GM21360 (cell line): ENCODE measurements at regions not wholly inside any gene's neighbourhood (a gene's known extent, or its start where the extent isn't known, plus 50 kb on each side); places are given as distances from the start of the nearest gene placed in this dataset.

Experiments used
- ATAC-seq: cut with Tn5 transposase; IDR thresholded peaks from one replicate; pipeline ENCODE4 v1.9.1; 2021; ENCODE audit warnings: mild to moderate bottlenecking, moderate library complexity; ENCODE audit not compliant: unreplicated experiment

DNA sequence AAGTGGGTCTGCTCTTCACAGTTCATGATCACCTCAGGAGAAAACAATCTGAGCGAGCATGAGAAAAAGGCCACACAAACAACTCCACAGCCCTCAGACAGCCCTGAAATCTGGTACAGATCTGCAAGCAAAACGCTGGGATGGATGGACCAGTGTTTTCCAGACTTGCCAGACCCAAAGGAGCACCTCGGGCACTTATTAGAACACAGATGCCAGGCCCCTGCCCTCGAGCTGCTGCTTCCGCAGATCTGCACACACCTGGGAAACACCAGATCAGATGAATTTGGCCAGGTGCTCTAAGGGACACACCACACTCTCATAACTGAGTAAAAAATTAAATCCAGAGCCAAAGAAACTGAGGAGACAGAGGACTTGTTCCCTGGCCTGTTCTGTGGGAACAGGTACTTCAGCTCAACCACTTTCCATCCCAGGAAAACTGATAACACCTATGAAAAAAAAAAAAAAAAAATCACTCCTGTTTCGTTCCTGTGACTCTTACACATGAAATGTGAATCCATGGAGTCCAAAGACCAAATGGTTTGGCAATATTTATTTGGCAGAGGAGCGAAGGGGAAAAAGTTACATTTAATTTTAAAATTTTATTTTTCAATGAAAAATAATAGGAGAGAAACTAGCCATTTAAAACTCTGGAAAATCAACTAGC, 202.9 kb upstream of the ESRRG start:
- ATAC-seq: no peak

GRCh38 chr1:216924732-216925131, 201.5 kb upstream of the ESRRG start:
- no peak for ATAC-seq

DNA sequence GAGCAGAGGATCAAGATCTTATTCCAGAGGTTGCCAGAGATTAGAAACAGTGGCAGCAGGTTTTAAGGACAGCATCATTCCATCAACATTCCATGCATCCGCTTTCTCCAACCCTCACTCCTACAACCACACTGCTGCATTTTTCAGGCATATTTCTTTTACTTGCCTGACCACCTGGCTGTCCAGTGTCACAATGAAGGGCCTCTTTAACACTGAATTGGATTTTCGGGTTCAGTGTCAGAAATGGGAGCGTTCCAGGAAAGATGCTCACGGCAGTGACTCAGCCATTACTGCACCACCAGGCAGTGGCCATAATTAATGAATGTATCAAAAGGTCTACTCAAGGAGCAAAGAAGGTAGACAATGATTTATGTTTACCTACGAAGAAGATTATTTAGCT, 200.4 kb upstream of the ESRRG start:
- no peak for ATAC-seq

DNA sequence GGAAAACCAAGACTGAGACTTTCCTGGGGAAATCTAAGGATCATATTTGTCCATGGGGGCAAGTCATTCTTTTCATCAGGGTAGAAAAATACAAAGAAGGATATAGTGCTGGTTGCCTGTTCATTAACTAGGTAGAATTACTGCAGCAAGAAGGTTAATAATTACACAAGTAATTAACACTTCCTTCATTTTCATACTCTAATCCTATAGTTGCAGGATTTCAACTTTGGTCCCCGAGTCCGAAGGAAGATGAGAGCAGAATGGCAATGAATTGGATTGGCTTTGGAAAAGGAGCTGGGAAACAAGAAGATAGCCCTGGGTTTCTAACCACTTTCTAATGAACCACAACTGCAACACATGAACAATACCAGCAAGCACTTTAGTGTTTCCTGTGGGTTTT, 199.2 kb upstream of the ESRRG start:
- no peak for ATAC-seq

- ATAC-seq: no peak
These were observed 198.6 kb upstream of the ESRRG start for GRCh38 chr1:216921866-216922265.

DNA sequence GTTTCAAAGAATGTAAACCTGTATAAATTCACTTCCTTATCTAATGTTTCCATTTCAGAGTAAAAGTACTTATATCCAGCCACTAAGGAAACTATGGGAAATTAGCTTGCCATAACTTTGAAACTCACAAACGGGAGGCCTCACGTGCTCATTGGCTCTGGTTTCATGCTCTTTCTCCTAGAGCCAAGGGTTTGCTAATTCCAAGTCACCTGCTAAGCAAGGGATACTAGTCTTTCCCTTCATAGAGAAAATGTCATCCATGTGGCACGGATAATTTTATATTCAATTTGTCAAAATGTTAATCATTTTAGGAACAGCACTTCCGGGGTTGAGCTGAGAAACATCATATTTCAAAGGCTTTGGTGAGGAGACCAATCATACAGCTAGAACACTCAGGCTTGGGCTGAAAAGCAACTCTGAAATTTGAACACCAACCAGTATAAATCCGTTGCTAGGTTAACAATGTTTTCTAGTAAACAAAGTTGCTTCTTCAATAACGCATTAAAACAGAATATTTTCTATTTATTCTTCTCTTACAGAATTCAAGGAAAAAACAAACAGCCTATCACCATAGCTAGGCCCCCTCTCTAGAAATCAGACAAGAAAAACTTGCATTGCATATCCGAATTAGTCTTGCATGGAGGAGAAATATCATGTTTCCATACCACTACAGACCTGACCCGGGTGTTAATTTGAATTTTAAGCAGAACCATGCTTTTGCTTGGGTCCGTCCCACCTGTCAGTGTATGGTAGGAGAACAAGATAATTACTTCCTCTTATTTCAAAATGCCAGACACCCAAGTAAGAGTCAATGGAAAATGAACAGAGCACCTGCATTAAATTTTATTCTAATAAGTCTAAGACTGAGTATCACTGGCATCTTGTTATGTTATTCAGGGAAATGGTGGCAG, 196.1 kb upstream of the ESRRG start:
- no peak for ATAC-seq

DNA sequence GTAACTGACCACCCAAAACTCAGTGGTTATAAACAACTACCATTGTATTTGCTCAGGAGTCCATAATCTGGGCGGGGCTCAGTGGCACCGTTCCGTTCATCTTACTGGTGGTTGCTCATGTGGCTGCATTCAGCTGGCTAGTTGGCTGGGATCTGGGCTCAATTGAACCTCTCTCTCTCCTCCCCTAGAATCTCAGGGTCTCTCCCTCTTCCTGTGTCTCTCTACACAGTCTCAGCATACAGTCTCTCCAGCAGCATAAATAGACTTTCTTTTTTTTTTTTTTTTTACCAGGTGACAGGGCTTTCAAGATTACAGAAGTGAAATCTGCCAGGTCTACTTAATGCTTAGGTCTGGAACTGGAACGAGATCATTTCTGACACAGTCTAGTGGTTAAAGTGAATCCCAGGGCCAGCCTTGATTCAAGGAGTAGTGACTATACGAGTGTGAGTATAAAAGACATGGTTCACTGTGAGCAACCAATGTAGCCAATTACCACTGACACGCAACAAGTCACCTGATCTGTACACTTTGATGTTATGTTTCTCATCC, 193.7 kb upstream of the ESRRG start:
- ATAC-seq: no peak

DNA sequence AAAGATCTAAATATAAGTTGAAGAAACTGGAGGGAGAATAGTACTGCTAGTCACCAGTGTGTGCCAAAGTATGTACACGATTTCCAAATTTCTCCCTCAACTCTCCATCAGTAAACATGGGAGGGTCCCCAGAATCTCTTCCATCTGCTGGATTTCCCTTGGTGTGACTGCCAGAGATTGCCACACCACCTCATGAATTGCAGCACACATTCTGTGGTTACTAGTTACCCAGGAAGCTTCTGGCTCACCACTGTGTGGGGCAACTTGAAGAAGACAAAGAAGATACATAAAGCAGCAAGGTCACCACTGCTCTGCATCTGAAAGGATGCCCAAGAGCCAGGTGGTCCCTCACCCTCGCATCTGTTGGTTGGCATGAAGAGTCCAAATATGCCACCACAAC, 191.7 kb upstream of the ESRRG start:
- no peak for ATAC-seq

DNA sequence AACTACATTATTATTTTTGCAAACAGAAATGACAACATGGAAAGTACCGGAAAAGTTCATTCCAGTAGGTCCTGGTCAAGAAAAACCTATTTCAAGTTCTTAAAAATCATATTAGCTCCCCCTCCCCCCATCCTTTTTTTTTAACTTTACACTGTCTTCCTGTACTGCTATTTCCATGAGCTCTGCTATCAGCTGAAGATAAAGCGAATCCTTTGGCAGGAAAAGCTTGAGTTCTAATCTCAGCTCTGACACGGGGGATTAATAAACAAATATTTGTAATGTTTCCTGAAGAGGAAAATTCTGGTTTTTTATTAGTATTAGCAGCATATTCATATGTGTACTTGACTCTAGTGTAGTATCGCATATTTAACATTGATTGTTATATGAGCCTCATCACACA, 190.7 kb upstream of the ESRRG start:
- no peak for ATAC-seq

GRCh38 chr1:216910081-216910840, 187.0 kb upstream of the ESRRG start:
- ATAC-seq: no peak

DNA sequence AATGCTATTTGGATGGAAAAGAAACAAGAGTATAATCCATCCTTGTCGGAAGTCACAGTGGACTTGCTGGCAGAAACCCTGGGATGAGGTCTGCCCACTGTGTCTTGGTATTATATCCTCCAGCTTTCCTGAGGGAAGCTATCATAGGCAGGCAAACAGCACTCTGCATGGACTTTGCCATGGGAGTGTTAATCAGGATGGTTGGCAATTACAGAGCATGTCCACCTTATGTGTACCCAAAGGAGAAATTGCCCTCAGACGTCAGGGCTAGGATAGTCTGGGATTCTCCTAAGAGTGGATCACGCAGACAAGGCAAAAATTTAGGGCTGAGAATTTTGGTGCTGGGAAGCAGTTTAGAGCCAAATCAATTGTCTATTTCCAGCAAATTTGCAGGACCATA, 184.9 kb upstream of the ESRRG start:
- no peak for ATAC-seq

DNA sequence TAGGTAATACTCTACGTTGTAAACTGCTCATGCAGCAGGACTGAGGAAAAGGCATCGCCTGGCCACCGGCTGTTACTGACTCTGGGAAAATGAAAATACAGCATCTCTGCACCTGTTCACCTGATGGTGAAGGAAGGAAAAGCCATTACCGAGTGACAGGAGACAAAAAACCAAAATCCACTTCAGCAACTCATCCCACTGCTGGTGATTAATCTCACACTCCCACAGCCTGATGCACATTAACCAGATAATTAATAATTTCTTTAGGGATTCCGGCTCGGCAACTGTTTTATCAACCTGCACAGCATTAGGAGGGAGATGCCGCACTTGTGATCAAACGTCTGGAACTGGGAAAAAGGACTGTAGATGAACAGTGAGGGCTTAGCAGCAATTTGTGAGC, 183.9 kb upstream of the ESRRG start:
- ATAC-seq: no peak

DNA sequence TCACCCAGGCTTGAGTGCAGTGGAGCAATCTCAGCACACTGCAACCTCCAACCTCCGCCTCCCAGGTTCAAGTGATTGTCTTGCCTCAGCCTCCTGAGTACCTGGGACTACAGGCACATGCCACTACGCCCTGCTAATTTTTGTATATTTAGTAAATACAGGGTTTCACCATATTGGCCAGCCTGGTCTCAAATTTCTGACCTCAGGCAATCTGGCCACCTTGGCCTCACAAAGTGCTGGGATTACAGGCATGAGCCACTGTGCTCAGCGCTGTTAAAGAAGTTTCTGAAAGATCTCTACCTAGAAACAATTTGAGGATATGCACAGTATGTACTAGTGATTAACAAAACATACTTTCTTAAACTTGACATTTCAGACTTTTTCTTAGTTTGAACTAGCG, 182.6 kb upstream of the ESRRG start:
- ATAC-seq: no peak

DNA sequence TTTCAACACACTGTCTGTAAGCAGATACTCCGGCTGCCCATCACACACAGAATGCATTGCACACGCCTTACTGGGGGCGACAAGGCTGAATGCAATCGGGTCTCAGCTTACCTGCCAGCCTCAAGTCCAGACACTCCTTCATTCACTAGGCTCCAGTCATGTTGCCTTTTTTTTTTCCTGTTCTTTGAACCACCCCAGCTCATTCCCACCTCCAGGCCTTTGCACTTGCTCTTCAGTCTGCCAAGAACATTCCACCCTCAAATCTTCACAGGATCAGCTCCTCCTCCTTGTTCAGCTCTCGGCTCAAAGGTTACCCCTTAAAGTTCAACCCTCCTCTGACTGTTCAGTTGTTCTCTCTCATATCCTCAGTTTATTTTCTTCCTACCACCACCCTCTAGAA, 181.9 kb upstream of the ESRRG start:
- ATAC-seq: no peak

- ATAC-seq: no peak
These were observed 181.2 kb upstream of the ESRRG start for GRCh38 chr1:216904471-216904870.

DNA sequence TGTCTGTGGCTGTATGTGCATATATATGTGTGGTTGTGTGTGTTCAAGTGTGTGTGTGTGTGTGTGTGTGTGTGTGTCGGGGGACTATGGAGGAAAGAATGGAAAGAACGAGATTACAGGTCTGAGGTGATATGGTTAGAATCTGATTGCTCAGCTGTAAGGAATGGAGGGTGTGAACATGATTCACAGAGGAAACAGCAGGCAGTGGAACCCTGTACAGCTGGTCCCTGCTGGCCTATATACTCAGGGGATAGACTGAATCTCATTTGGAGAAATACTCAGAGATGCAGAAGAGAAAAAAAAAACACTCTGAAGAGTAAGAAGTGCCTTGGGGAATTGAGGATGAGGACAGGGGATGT, 180.1 kb upstream of the ESRRG start:
- no peak for ATAC-seq

- ATAC-seq: no peak
These were observed 179.6 kb upstream of the ESRRG start for GRCh38 chr1:216902669-216903381.

DNA sequence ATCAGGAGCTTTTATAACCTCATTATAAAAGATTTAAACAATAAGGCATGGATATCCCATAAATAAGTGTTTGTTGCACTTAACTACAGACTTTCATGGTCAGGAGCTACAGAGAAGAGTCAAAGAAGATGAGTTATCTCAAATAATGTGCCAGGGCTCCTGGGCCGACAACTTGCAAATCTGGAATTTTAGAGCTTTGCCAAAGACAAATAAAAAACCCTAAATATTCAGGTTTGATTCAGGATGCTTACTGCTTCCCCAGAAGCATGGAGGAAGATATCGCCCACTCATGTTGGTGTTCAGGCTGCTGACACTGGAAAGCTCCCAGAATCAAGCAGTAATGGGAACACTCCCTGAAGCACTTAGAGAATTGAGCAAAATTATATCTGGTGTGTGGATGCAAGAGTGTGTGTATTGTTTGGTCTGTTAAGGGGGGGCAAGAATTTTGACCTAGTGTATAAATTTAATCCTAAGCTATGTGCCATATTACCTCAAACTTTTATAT, 176.9 kb upstream of the ESRRG start:
- ATAC-seq: no peak

GRCh38 chr1:216898801-216899200, 175.6 kb upstream of the ESRRG start:
- no peak for ATAC-seq

DNA sequence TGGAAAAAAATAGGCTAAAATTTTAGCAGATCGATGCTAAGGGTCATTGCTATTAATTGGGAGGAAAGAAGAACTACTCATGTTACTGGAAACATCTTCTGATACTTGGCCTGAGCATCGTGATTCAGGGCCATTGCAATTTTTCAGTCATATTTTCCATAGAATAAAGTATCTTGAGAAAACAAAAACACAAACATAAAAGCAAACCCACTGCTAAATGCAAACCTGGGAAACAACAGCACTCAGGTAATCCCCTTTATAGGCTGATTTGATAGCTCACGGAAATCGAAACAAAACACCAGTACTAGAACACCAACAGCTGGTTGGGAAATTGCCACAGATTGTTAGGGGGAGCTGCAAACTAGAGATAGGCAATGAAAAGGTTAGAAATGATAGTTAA, 172.9 kb upstream of the ESRRG start:
- no peak for ATAC-seq

- no peak for ATAC-seq
These were observed 171.3 kb upstream of the ESRRG start for GRCh38 chr1:216894494-216894893.
